ENCODE measurements at regions not wholly inside any gene's neighbourhood (a gene's known extent, or its start where the extent isn't known, plus 50 kb on each side); places are given as distances from the start of the nearest gene placed in this dataset.
A peak's percentile ranks its signal among the peaks of the same experiment; 100 is the strongest.
"Not testable (repeated sequence)": the region's sequence is repeated elsewhere in the genome, so short reads cannot be mapped to it uniquely, and the experiment has no call there.

DNA sequence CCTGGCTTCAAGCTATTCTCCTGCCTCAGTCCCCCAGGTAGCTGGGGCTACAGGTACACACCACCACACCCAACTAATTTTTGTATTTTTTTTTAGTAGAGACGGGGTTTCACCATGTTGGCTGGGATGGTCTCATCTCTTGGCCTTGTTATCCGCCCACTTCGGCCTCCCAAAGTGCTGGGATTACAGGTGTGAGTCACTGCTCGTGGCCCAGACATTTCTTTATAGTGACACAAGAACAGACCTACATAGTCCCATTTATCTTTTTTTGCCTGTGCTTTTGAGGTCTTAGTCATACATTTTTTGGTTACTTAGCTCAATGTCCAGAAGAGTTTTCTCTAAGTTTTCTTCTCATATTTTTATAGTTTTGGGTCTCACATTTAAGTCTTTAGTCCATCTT lies 247.4 kb downstream of the SYT10 start:
- DNase-seq (ENCODE audit: low spot score): no peak

DNA sequence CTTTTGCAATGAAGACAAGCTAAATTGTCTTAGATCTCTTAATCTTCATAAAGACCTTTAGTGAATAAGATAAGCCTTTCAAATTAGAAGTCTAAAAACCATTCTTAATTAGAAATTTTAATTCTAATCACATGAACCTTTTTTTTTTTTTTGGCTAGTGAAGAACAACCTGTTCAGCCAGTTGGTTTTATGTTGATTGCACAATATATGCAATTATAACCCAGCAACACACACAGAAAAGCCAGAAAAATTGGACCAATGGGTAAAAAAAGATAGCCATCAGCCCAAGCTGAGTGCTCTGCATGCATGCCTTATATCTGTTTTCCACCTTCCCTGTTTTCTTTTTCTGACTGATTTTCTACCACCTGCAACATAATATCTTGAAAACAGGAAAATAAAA lies 252.2 kb downstream of the SYT10 start:
- DNase-seq (ENCODE audit: low spot score): no peak

DNA sequence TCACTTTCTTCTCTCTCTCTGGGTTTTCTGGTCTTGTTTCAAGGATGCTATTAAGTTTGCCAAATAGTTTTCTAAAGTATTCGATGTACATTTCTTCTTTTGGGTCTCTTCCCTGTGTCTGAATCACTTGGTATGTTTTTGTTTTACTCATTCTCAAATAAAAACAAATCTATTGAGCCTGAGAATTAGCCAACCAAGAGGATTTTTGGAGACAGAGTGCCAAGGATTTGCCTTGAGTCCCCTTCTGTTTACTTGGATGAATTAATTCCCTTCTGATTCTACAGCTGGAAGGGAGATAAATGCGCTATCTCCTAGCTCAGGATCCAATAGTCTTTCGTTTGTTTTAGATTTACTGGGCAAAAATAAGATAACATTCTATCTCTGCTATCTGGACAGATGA lies 255.5 kb downstream of the SYT10 start:
- no peak for DNase-seq (ENCODE audit: low spot score)

DNA sequence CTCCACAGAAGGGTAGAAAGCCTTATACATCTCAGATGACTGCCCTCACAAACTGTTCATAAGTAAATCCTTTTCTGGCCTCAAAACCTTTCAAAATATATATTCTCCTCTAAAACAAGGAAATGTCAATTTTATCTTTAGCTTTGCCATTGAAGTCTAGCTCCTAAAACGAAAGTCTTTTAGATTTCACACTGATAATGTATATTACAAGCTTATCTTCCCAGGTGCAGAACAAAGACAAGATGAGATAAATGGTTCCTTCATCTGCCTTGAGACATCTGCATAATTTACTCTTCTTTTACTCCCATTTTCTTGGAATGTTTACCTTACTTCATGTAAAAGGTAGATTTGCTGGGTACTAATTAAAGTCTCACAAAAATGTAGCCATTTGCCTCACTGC lies 257.1 kb downstream of the SYT10 start:
- no peak for DNase-seq (ENCODE audit: low spot score)

DNA sequence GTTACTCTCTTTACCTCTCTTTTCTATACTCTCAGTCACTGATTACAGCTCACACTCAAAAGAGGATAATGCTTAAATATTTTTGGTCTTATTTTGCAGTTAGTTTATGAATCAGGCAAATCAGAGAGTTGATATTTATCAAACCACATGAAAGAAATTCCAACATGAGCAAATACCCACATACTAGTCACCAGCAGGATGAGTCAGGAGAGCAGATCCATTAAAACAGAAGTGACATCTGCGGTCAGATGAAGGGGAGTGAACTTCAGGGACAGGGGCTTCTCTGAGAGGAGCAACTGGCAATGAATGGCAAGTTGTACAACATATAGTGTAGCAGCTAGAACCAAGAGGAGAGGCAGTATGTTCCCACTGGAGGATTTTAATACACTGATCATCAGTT lies 258.7 kb downstream of the SYT10 start:
- peak; percentile 23 for DNase-seq (ENCODE audit: low spot score)

DNA sequence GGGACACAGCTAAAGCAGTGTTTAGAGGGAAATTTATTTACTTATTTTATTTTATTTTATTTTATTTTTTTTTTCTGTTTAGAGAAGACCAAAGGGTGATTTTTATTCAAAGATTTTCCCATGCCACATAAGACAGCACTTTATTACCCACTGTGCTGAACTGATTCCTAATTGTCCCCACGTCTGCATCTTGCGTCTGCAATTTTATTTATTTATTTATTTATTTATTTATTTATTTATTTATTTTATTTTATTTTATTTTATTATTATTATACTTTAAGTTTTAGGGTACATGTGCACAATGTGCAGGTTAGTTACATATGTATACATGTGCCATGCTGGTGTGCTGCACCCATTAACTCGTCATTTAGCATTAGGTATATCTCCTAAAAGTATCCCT lies 269.7 kb upstream of the PKP2 start:
- DNase-seq (ENCODE audit: low spot score): not testable (repeated sequence)

DNA sequence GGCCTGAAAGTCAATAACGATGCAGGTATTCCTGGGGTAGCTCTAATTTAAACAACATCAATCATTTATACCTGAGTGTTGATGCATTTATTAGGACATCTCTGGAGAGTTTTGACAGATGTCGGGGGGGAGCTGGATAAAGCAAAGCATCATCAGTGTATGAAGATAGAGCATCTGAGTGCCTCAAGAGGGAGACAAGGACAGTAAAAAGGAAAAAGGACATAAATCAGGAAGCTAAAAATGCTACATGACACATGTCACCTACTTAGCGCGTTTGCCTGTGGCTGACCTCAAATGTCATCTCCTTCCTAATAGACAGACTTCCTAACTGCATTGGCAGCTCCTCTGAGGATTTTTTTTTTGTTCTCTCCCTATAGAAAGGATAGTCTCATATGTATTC lies 259.5 kb upstream of the PKP2 start:
- no peak for DNase-seq (ENCODE audit: low spot score)

DNA sequence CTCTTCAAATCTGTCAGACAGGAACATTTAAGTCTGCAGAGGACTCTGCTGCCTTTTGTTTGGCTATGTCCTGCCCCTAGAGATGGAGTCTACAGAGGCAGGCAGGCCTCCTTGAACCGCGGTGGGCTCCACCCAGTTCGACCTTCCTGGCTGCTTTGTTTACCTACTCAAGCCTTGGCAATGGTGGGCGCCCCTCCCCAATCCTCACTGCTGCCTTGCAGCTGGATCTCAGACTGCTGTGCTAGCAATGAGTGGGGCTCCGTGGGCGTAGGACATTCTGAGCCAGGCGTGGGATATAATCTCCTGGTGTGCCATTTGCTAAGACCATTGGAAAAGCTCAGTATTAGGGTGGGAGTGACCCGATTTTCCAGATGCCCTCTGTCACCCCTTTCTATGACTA lies 250.7 kb upstream of the PKP2 start:
- DNase-seq (ENCODE audit: low spot score): not testable (repeated sequence)

DNA sequence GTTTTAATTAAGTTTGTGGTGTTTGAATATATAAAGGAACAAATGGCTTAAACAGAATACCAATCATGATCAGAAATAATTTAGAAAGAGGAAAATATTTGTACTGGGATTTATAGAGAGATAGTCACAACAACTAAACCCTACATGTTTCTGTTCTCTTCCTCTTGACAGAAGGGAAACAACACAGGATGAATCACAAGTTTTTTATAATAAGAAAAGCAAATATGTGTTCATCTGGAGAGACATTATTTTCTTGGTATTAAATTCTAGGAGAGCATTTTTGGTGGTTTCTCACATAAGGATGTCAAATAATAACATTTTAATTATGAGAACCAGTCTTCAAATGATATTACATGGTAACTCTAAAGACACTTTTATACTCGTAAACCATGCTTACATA lies 232.9 kb upstream of the PKP2 start:
- no peak for DNase-seq (ENCODE audit: low spot score)

DNA sequence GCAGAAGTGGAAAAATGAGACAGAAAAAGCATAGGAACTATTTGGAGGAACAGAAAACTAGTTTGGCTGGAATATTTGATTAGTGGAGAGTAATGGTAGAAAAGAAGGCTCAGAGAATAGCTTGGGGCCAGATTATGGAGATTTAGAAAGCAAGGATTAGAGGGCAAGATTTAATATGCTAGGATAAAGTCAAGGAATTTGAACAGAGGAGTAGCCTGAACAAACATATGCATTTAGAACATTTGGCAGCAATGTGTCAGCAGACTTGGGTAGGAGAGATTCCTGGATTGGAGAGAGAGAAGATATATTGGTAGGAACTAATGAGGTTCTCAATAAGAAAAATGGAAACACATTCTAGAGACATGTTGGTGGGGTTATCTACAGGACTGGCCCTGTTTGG lies 229.2 kb upstream of the PKP2 start:
- no peak for DNase-seq (ENCODE audit: low spot score)

DNA sequence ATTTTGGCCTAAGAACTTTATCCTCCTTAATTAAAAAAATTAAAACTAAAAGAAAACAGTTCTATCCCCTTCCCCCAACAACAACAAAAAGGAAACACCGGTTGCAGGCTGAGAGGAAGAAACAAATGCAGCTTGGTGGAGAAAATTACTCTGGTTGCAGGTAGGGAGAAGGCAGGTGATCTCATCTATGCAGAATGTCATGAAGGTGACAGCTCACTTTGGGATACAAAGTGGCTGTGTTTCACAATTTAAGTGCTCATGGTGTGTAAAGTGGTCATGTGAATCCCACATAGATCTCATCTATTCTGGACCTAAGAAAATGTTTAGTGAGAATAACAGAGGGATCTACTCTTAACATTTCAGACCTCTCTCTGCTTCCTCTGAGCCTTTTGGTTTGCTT lies 219.7 kb upstream of the PKP2 start:
- no peak for DNase-seq (ENCODE audit: low spot score)

DNA sequence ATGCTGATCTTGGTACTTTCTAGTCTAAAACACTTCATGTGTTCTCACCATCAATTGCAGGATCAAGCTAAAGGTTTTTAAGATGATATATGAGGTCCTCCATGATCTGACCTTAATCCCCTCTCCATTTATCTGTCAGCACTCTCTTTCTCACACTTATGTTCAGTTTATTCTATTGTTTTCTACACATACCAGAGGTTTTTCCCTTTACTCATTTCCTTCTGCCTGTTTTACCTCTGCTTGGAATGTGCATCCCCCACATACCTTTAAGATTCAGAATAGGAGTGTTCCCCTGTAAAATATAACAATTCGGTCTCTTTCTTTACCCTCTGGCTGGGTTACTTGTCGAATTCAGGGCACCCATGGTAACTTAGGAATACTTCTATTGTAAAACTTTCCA lies 219.1 kb upstream of the PKP2 start:
- DNase-seq (ENCODE audit: low spot score): no peak

DNA sequence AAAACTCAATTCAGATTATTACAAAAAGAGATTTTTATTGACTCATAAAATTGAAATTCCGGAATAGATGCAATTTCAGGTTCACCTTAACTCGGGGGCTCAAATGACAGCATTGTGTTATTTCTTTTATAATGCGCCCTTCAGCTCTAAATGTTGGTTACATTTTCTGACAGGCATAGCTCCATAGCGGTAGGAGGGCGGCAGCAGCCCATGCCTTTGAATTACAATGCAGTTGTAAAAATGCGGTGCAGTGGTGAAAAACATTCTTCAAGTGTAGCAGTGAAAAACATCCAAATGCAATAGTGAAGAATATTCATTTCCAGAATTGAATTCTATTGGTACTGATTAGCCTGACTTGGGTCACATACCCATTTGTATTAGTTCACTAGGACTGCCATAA lies 215.3 kb upstream of the PKP2 start:
- DNase-seq (ENCODE audit: low spot score): no peak

DNA sequence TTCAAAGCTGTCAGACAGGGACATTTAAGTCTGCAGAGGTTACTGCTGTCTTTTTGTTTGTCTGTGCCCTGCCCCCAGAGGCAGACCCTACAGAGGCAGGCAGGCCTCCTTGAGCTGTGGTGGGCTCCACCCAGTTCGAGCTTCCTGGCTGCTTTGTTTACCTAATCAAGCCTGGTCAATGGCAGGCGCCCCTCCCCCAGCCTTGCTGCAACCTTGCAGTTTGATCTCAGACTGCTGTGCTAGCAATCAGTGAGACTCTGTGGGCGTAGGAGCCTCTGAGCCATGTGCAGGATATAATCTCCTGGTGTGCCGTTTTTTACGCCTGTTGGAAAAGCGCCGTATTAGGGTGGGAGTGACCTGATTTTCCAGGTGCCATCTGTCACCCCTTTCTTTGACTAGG lies 211.2 kb upstream of the PKP2 start:
- DNase-seq (ENCODE audit: low spot score): peak; percentile 15

DNA sequence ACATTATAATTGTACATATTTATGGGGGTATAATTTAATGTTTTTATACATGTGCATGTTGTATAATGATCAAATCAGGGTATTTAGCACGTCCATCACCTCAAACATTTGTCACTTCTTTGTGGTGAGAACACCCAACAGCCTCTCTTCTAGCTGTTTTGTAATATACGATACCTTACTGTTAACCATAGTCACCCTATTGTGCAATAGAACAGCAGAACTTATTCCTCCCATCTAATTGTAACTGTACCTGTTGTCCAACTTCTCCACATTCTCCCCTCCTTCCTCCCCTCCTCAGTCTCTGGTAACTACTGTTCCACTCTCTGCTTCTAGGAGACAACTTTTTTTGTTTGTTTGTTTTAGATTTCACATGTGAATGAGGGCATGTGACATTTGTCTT lies 197.0 kb upstream of the PKP2 start:
- DNase-seq (ENCODE audit: low spot score): no peak

DNA sequence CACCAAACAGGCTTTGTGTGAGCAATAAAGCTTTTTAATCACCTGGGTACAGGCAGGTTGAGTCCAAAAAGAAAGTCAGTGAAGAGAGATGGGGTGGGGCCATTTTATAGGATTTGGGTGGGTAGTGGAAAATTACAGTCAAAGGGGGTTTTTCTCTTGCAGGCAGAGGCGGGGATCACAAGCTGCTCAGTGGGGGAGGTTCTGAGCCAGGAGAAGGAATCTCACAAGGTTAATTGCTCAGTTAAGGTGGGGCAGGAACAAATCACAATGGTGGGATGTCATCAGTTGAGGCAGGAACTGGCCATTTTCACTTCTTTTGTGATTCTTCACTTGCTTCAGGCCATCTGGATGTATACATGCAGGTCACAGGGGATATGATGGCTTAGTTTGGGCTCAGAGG lies 191.3 kb upstream of the PKP2 start:
- not testable (repeated sequence) for DNase-seq (ENCODE audit: low spot score)

DNA sequence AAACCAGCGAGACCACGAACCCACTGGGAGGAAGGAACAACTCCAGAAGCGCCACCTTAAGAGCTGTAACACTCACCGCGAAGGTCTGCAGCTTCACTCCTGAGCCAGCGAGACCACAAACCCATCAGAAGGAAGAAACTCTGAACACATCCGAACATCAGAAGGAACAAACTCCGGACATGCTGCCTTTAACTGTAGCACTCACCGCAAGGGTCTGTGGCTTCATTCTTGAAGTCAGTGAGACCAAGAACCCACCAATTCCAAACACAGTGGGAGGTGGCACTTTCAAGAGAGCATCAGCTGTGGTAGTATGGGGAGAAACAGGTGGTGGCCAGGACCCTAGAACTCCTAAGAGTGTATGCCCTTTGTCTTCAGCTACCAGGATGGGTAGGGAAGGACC lies 179.8 kb upstream of the PKP2 start:
- DNase-seq (ENCODE audit: low spot score): not testable (repeated sequence)

DNA sequence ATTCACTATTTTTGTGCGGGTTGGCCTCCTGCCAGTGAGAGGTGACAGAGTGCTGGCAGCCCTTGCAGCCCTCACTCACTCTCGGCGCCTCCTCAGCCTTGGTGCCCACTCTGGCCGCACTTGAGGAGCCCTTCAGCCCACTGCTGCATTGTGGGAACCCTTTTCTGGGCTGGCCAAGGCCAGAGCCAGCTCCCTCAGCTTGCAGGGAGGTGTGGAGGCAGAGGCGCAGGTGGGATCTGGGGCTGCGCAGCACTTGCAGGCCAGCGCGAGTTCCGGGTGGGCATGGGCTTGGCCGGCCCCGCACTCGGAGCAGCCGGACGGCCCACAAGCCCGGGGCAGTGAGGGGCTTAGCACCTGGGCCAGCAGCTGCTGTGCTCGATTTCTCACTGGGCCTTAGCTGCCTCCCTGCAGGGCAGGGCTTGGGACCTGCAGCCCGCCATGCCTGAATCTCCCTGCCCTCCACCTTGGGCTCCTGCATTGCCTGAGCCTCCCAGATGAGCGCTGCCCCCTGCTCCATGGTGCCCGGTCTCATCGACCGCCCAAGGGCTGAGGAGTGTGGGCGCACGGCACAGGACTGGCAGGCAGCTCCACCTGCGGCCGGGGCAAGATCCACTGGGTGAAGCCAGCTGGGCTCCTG lies 178.7 kb upstream of the PKP2 start:
- not testable (repeated sequence) for DNase-seq (ENCODE audit: low spot score)

DNA sequence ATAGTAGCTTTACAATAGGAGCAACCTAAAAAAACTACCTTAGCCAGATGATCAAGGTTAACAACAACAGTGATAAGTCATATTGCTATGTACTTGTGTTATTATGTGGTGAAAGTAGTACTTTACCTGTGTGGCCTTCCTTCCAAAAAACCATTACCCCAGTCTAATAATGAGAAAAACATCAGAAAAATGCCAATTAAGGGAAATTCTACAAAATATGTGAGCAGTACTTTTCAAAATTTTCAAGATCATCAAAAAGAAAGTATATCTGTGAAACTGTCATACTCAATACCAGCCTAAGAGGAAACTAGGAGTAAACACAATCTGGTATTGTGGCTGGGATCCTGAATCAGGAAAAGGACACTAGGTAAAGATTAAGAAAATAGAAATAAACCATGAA lies 165.3 kb upstream of the PKP2 start:
- no peak for DNase-seq (ENCODE audit: low spot score)

DNA sequence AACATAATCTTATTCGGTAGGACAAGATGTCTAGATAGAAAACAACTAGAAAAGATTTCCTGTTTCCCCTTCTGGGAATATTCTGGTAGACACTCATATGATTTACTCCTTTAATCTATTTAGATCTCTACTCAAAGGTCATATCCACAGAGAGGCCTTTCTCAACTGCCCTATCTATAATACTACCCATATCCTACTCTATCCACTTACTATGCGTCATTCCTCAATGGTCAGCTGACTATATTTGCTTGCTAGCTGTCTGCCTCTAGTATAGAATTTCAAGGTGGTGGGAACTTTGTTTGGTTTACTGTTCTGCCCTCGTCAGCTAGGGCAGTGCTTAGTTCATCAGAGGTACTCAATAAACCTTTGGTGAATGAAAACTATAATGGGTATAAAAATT lies 157.8 kb upstream of the PKP2 start:
- DNase-seq (ENCODE audit: low spot score): no peak

DNA sequence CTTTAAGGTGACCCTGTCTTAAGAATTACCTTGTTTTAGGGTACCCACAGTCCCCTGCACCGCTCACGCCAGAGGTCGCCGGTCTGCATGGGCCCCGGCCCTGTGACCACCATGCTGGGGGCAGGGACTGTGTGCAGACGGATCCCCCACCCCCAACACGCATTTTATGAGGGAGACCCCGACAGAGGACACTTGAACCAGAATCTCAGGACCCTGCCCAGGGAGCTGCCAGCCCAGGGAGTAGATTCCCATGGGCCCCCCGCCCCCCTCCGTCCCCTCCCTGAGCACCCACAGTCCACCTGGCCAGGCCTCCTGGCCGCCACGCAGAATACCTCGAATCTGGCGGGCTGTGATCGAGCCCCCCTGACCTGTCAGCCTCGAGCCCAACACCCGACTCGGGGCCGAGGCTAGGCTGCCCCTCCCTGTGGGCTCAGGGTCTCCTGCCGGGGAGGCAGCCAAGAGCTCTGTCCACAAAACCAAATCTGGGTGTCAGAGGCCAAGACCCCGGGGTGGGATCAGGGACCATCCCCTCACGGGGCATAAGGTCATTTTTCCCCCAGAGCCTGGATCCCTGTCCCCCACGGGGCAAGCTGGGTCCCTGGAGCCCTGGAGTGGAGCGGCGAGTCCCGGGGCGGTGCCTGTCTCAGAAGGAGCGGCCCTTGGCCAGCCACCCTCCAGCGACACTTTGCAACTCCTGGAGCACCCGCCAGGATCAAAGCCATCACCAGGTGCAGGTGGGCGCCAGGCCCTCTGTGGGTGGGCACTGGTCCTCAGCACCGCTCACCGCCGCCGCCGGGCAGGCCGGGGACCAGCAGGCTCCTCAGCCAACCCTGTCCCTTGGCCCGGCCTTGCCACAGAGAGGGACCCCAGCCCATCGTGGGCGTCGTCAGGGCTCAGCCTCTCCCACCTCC lies 155.8 kb upstream of the PKP2 start:
- no peak for DNase-seq (ENCODE audit: low spot score)

DNA sequence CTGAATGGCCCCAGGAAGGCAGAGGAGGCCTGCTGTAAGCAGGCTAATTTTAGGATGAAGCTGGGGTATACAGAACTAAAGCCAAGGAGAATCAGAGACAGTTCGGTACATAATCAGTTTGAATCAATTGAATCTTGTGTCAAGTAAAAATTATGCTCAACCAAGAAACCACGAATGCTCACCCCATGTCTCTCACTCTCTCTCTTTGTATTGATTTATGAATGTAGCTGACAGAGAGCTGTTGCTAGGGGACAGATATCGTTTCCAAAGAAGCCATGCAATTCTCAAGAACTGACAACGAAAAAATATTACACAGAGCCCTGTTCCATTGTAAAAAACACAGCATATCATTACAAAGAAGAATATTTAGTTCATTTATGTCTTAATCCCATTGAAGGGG lies 151.1 kb upstream of the PKP2 start:
- no peak for DNase-seq (ENCODE audit: low spot score)

DNA sequence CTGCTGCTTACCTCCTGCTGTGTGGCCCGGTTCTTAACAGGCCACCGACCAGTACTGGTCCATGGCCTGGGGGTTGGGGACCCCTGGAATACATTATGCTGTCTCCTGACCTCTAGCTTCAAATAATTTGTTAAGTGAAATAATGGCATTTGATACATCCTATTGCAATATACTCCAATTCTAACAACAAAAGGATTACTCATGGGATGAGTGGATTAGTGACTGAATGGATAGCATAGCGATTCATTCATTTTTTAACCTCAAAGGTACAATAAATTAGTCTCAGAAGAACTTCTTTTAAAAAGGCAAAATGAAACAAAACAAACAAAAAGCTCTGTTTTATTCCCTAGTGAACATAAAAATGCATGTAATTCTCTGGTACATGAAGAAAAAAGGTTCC lies 147.9 kb upstream of the PKP2 start:
- DNase-seq (ENCODE audit: low spot score): no peak

Measured in HT-29 (cell line).